Urinary bladder (tissue), 3 donors: ENCODE measurements at regions not wholly inside any gene's neighbourhood (a gene's known extent, or its start where the extent isn't known, plus 50 kb on each side); places are given as distances from the start of the nearest gene placed in this dataset.

Experiments used
- DNase-seq: peaks from one replicate; pipeline ENCODE4 v3.0.0-alpha.2; 2015; ENCODE audit errors: extremely low spot score
- H3K27ac ChIP-seq: one replicate; pipeline ENCODE4 v1.5.1; 2013; ENCODE audit warnings: low read depth, mild to moderate bottlenecking, moderate library complexity
- H3K36me3 ChIP-seq: one replicate; pipeline ENCODE4 v1.6.1; 2013; ENCODE audit warnings: mild to moderate bottlenecking, moderate library complexity; ENCODE audit not compliant: insufficient read depth
- H3K4me1 ChIP-seq: one replicate; pipeline ENCODE4 v1.6.1; 2013; ENCODE audit warnings: mild to moderate bottlenecking, moderate library complexity; ENCODE audit not compliant: insufficient read depth
- H3K4me3 ChIP-seq: one replicate; pipeline ENCODE4 v1.5.1; 2013; ENCODE audit warnings: low read depth, low read length
- WGBS: extraction: QIAGEN DNeasy Blood & Tissue Kit; methylation state at CpG from one replicate; pipeline ENCODE4 v1.1.7; 2013; 5-methylcytosine and 5-hydroxymethylcytosine counted together
- donor health status: healthy with polysubstance abuse.
- donor health status: healthy.

DNA sequence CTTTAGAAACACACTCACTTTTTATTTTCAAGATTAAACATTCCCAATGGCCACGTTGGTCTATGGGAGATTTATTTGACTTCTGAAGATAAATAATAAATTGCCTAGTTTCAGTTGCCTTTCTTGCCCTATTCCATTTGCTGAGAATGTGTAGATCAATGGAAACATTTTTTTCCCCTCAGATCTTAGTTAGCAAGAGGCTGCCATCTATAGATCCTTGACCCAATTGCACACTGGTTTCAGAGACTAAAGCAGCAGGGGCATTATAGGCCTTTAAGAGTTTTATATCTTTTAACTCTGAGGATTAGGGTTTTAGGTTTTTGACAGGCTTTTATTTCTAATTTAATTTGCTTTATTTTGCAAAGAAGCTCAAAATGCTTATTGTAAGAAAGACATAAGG, 163.2 kb upstream of the GPR26 start:
- WGBS = 44% methylated on average over 1 of the region's 1 CpG
- no peak for DNase-seq
- H3K4me1 ChIP-seq = no peaks in the 10 kb centered on the region
- H3K27ac ChIP-seq = no peak overlapping the region
- H3K4me3 ChIP-seq = no peak overlapping the region
- H3K36me3 ChIP-seq = no peaks in the 10 kb centered on the region

DNA sequence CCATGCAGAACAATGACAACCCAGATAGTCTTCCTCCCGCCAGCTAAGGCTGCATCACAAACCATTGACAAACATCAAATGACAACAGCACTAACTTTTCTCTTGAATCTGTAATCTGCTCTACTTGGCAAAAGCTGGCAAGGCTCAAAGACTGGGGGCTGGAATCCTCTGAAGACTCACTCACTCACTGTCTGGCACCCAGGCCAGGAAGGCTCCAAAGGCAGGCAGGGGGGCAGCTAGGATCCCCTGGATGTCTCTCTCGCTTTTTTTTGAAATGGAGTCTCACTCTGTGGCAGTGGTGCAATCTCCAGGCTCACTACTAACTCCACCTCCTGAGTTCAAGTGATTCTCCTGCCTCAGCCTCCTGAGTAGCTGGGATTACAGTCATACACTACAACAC, 159.7 kb upstream of the GPR26 start:
- H3K4me1 ChIP-seq = no peaks in the 10 kb centered on the region
- H3K4me3 ChIP-seq = no peak overlapping the region
- DNase-seq = no peak
- H3K27ac ChIP-seq = no peak overlapping the region
- H3K36me3 ChIP-seq = no peaks in the 10 kb centered on the region
- 89% methylated on average over 2 of the region's 2 CpGs for WGBS

GRCh38 chr10:123507298-123507697, 158.9 kb upstream of the GPR26 start:
- WGBS = 38% methylated on average over 1 of the region's 1 CpG
- no peaks in the 10 kb centered on the region for H3K4me1 ChIP-seq
- no peaks in the 10 kb centered on the region for H3K36me3 ChIP-seq
- no peak overlapping the region for H3K27ac ChIP-seq
- no peak for DNase-seq
- H3K4me3 ChIP-seq = no peak overlapping the region

GRCh38 chr10:123509338-123509737, 156.8 kb upstream of the GPR26 start:
- no peaks in the 10 kb centered on the region for H3K4me1 ChIP-seq
- no peak overlapping the region for H3K4me3 ChIP-seq
- WGBS = 94% methylated on average over 2 of the region's 2 CpGs
- no peak for DNase-seq
- H3K36me3 ChIP-seq = no peaks in the 10 kb centered on the region
- no peak overlapping the region for H3K27ac ChIP-seq

DNA sequence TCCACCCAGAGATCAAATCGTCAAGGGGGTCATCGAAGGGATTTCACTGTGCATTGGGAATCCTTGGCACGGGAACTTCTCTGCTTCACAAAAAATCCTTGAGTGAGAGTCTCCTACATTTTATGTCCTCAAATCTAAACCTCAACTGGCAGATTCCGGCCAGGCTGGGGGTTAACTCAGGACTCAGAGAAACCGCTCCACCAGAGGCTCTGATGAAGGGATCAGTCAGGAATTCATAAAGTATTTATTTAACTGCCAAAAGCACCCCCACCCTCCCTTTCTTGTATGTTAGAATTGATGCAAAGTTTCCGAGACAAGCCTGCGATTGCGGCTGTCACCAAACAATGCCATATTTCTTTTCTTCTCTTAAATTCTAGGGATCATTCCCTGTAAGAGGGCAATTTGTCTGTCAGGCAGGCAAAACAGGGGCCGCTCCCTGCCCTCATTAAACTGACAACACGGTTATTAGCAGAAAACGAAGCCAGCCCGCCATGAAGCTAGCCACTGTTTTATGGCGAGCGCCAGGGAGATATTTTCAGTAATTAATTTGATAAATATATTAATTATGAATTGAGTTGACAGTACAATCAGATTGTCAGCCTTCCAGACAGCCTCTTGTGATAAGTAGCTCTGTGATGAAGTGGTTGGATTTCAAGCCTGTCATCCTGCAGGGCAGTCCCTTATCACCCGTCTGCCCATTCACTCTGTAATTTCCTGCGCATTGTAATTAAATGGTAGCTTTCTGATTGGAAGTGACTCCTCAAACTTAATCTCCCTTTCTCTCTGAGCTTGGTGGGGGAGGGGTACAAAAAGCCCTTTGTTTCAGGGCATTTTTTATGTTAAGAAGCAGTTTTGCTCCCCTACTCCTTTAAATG, 153.0 kb upstream of the GPR26 start:
- Histone ChIP-seq H3K4me1 (no peaks in the 10 kb centered on the region), H3K27ac (no peak overlapping the region), H3K4me3 (no peak overlapping the region), H3K36me3 (no peaks in the 10 kb centered on the region)
- 29% methylated on average over 16 of the region's 16 CpGs for WGBS
- no peak for DNase-seq

GRCh38 chr10:123513870-123514269, 152.3 kb upstream of the GPR26 start:
- Histone ChIP-seq H3K4me3 (no peak overlapping the region), H3K27ac (no peak overlapping the region), H3K4me1 (no peaks in the 10 kb centered on the region), H3K36me3 (no peaks in the 10 kb centered on the region)
- 57% methylated on average over 10 of the region's 10 CpGs for WGBS
- DNase-seq = no peak

- H3K27ac ChIP-seq = no peak overlapping the region
- no peak for DNase-seq
- H3K4me3 ChIP-seq = no peak overlapping the region
- H3K4me1 ChIP-seq = no peaks in the 10 kb centered on the region
- WGBS = 87% methylated on average over 8 of the region's 8 CpGs
- H3K36me3 ChIP-seq = no peaks in the 10 kb centered on the region
These were observed 151.2 kb upstream of the GPR26 start for GRCh38 chr10:123514996-123515395.

DNA sequence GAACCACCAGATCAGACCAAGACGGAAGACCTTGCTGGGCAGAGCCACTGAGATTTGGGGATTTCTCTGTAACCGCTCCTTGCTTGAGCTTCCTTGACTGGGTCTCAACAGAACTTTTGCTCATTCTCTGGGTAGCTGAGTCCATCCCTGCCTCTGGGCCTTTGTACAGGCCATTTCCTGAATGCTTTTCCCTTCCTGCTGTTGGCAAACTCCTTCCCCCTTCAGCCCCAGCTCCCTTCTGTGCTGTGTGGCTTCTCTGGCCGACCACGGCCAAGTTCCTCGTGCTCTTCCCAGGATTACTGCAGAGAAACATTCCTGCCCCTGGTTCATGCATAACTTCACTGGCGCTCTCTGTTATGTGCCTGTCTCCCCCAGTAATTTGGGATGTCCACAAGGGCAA, 150.5 kb upstream of the GPR26 start:
- H3K4me3 ChIP-seq = no peak overlapping the region
- DNase-seq = no peak
- no peaks in the 10 kb centered on the region for H3K4me1 ChIP-seq
- no peaks in the 10 kb centered on the region for H3K36me3 ChIP-seq
- 85% methylated on average over 6 of the region's 6 CpGs for WGBS
- H3K27ac ChIP-seq = no peak overlapping the region

DNA sequence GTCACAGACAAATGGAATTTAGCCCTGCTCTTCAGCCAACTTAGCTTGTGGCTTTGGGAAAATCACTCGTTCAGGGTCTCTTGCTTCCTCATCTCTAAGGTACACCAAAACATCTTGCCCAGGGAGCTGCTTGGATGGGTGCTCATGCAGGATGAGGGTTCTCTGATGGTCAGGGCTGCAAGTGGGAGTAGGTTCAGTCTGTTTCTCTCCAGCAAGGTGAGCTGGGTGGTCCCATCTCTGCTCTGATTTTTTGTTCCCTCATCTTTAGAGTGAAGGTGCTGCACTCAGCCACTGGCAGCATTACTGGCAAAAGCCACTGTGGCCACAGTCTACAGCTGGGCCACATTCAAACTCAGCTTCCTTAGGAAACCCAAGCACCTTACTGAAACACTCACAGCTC, 149.9 kb upstream of the GPR26 start:
- Histone ChIP-seq H3K4me3 (no peak overlapping the region), H3K27ac (no peak overlapping the region), H3K4me1 (no peaks in the 10 kb centered on the region), H3K36me3 (no peaks in the 10 kb centered on the region)
- 62% methylated on average over 1 of the region's 1 CpG for WGBS
- DNase-seq = no peak

- Histone ChIP-seq H3K4me1 (no peaks in the 10 kb centered on the region), H3K27ac (no peak overlapping the region), H3K36me3 (no peaks in the 10 kb centered on the region), H3K4me3 (no peak overlapping the region)
- WGBS = 29% methylated on average over 9 of the region's 9 CpGs
- DNase-seq = no peak
These were observed 148.7 kb upstream of the GPR26 start for GRCh38 chr10:123517426-123517825.

- DNase-seq = no peak
- no peak overlapping the region for H3K27ac ChIP-seq
- no peaks in the 10 kb centered on the region for H3K36me3 ChIP-seq
- H3K4me3 ChIP-seq = no peak overlapping the region
- H3K4me1 ChIP-seq = no peaks in the 10 kb centered on the region
- 87% methylated on average over 4 of the region's 4 CpGs for WGBS
These were observed 148.3 kb upstream of the GPR26 start for GRCh38 chr10:123517901-123518300.

- 78% methylated on average over 1 of the region's 1 CpG for WGBS
These were observed 147.4 kb upstream of the GPR26 start for GRCh38 chr10:123518765-123519164.

DNA sequence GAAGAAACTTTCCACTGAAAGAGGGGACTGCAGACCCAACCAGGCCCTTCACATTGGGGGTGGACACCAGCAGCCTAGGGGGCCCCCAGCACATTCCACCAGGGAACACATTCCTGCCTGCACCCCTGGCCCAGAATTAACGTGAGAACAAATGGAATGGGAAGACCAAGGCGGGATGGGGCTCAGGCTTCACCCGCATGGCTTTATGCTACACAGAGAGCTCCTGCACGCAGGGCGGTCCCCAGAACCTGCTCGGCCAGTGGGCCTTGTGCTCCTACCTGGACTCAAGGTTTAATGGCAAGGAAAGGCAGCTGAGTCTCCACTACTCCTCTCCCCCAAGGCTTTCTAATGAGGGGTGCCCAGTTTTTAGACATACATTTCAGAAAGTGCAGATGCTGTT, 146.3 kb upstream of the GPR26 start:
- no peak overlapping the region for H3K27ac ChIP-seq
- WGBS = 79% methylated on average over 6 of the region's 6 CpGs
- DNase-seq = no peak
- no peaks in the 10 kb centered on the region for H3K36me3 ChIP-seq
- no peaks in the 10 kb centered on the region for H3K4me1 ChIP-seq
- no peak overlapping the region for H3K4me3 ChIP-seq

More at GRCh38 chr10:123518765-123519164, 147.4 kb upstream of the GPR26 start:
- no peaks in the 10 kb centered on the region for H3K4me1 ChIP-seq
- no peak overlapping the region for H3K27ac ChIP-seq
- no peaks in the 10 kb centered on the region for H3K36me3 ChIP-seq
- no peak for DNase-seq
- no peak overlapping the region for H3K4me3 ChIP-seq

DNA sequence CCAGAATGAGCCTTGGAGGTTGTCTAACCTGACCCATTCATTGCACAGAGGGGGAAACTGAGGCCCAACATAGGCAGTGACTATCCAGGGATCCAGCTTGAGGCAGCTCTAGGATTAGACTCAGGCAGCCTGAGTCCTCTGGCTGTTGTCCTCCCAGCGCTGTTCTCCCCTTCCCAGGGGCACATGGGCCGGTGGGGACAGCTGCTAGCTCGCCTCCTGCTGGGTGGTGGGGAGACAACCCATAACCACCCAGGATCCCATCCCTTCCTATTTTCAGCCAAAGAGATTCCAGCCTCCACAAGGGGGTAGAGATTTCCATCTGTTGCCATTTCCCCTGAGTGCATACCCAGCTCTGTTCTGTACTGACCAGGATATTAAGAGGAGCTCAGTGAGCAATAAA, 145.1 kb upstream of the GPR26 start:
- Histone ChIP-seq H3K27ac (no peak overlapping the region), H3K36me3 (no peaks in the 10 kb centered on the region), H3K4me1 (no peaks in the 10 kb centered on the region), H3K4me3 (no peak overlapping the region)
- no peak for DNase-seq
- WGBS = 83% methylated on average over 3 of the region's 3 CpGs
